Superior temporal gyrus (tissue), 1 donor: ENCODE measurements at regions not wholly inside any gene's neighbourhood (a gene's known extent, or its start where the extent isn't known, plus 50 kb on each side); places are given as distances from the start of the nearest gene placed in this dataset.
"Not testable (repeated sequence)": the region's sequence is repeated elsewhere in the genome, so short reads cannot be mapped to it uniquely, and the experiment has no call there.

Experiments
- DNase-seq: peaks from one replicate; pipeline ENCODE4 v3.0.0-alpha.2; 2016; ENCODE audit errors: extremely low spot score

DNA sequence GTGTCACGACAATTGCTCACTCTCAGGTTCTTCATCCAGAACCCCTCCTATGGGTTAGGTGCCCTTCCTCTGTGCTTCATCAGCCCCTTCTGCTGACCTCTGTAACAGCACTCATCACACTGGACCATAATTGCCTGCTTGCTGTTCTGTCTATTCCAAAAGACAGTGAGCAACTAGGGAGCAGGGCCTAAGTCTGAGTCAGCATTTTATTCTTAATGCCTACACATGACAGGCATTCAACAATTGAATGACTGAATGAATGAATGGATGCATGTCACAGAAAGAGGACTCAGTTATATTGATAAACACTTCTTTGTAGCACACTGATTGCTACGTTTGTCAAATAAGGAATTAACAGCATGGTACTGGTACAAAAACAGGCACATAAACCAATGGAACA, 317.0 kb downstream of the ZIC3 start:
- no peak for DNase-seq

DNA sequence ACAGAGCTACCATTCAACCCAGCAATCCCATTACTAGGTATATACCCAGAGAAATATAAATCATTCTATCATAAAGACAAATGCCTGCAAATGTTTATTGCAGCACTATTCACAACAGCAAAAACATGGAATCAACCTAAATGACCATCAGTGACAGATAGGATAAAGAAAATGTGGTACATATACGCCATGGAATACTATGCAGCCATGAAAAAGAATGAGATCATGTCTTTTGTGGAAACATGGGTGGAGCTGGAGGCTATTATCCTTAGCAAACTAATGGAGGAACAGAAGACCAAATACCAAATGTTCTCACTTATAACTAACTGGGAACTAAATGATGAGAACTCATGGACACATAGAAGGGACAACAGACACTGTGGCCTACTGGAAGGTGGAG, 318.9 kb downstream of the ZIC3 start:
- DNase-seq, result not testable (repeated sequence)

DNA sequence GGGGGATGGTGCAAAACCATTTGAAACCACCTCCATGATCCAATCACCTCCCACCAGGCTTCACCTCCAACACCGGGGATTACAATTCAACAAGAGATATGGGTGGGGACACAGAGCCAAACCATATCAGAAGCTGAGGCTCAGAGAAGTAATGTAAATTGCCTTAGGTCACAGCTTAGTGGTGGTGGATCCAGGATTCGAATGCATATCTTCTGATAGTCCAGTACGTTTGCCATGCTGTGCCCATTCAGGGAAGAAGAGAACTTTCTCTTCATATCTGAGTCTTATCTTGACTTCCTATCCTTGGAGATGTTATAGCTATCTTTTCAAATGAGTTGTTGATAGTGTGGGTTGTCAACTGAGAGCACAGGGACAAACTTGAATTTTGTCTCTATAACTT, 325.5 kb downstream of the ZIC3 start:
- DNase-seq, result no peak

DNA sequence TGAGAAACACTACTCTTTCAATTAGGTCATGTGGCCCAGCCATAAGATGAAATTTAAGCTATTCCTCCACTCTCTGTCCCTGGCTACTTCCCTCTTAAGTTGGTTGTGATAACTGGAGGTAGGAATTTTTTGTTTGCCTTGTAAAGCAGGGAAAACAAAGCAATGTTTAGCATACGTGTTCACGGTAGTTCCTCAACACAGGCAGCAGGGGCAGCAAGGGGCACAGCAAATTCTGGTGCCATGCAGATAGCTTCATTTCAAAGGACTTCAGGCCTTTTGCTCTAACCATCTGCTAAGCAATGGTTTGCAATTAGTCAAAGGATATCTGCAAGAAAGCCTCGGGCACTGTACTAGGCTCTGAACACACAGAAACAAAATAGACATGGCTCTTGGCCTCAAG, 330.2 kb downstream of the ZIC3 start:
- DNase-seq, result no peak

DNA sequence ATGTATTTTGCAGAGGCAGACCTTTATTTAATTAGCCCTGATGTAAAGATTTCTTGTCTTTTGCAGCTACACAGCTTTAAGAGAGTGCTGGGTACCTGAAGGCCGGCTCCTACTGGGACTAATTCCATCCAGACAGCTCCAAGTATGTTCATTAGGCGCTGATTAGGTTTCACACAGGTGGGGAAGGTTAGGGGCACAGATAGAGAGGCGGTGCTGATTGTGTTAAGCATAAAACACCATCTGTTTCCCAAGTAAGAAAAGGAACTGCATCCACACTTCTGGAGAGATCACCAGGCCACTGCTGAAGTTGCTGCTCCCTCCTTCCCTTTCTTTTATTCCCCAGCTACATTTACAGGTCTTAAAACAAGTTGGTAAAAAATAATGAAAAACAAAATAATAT, 349.5 kb downstream of the ZIC3 start:
- no peak for DNase-seq

DNA sequence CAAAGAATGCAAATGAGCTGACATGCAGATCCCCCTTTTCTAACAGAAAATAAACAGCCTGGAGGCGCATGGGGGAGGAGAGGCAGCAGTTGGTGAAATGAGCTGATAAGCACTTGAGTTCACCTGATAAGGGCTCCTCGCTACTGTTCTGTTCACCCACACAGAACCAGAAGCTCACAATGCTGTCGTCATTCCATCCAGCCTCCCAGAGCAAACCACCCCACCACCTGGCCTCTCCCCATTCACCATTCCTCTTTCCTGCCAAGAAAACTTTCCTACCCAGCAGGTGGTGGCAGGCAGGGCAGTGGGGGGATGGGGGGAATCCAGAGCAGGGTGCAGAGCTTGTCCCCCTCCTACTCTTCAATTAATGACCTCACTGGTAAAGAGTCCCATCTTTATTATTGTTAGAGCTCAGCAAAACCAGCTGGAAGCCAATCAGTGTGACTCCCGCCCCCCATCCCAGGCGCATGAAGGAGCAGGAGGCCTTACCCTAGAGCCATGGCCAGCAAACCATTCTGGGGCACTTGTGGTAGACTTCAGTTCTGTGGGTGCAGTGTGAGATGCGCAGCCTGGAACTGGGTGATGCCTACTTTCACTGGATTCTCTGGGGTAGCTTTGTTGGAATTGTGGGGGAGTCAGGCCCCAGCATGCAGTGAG, 350.3 kb downstream of the ZIC3 start:
- no peak for DNase-seq

DNA sequence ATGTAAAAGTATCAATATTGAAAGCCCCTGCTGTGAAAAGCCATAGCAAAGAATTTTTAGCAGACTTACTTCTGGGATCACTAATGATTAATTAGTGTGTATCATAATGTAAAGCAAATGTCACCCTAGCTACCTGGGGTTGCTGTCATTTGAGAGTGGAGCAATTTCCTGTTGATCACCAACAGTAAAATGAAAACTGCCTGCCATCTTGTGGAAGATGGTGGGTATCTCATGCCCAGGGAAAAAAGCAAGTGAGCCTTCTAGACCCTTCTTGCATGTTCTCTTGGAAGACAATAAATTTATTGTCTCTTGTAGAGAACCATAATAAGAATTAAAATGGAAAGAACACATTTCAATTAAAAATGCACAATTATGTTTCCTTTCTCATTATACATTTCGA, 360.2 kb downstream of the ZIC3 start:
- peak; percentile 18 for DNase-seq

DNA sequence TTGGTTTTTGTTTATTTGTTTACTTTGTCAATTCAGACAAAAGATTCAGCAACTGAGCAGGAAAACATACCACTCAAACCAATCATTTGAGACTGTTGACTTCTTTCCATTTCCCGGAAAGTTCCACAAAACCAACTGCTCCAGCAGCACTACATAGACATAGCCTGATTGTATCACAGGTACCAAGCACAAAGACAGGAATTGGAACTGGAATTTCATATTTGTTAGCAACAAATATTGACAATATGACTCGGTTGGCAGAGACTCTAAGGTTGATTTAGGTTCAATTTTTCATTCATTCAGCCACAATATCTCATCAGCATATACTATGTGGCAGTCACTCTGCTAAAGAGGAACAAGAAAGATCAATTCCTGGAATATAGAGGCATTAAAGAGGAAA, 364.0 kb downstream of the ZIC3 start:
- DNase-seq, result no peak

DNA sequence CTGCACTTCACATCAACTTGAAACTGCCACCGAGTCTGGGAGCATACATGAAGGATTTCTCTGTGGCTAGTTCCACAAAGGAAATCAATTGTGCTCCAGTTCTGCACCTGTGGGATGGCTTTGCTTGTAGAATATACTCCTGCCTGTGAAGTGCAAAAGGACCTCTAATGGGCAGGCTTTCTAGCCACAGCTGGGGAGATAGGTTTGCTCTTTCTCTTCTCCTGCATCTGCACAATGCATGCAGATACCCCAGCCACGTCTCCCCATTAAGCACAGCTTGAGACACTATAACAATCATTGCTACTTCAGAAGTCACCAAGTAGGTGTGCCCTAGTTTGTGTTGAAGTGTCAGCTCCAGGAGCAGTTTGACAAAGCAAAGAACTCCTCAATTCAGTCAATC, 364.6 kb downstream of the ZIC3 start:
- no peak for DNase-seq

DNA sequence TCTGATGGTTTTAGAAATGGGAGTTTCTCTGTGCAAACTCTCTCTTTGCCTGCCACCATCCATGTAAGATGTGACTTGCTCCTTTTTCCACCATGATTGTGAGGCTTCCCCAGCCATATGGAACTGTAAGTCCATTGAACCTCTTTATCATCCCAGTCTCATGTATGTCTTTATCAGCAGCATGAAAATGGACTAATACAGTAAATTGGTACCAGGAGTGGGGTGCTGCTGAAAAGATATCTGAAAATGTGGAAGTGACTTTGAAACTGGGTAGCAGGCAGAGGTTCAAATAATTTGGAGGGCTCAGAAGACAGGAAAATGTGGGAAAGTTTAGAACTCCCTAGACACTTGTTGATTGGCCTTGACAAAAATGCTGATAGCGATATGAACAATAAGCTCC, 368.3 kb downstream of the ZIC3 start:
- DNase-seq, result not testable (repeated sequence)

DNA sequence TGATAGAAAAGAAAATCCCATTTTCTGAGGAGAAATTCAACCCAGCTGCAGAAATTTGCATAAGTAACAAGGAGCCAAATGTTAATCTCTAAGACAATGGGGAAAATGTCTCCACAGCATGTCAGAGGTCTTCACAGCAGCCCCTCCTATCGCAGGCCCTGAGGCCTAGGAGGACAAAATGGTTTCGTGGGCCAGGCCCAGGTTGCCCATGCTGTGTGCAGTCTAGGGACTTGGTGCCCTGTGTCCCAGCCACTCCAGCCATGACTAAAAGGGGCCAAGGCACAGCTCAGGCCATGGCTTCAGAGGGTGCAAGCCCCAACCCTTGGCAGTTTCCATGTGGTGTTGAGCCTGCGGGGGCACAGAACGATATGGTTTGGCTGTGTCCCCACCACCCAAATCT, 369.0 kb downstream of the ZIC3 start:
- not testable (repeated sequence) for DNase-seq

DNA sequence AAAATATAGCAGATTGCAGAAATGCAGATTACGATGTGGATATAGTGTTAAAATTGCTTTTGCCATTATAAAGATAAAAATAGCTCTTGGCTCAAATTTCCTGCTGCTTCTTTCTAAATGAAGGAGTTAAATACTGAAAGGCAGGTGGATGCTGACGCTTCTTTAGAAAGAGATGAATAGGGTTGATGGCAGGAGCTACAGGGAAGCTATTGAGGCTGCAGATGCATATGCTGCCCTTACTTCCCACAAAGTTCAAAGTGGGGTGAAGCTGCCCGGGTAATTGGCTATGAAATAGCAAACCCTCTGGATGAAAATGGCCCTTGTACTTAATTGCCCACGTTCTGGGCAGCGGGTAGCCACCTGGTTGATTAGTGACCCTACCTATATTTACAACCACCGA, 379.5 kb downstream of the ZIC3 start:
- DNase-seq, result no peak

DNA sequence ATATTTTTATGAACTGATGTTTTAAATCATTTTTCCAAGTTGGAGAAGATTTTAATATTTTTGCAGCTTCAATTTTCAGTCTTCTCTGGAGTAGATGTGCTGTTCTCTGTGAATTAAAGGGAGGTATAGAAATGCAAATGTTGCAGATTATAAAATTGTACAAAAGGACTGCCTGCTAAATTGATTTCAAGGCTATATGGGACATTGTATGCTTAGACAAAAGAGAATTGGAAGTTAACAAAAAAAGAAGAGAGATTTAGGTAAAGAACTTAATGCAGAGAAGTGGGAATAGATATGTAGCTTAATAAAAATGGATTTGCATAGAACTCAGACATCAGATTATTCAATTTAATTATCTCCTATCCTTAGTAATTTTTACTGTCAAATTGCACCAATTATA, 403.3 kb downstream of the ZIC3 start:
- DNase-seq, result no peak

DNA sequence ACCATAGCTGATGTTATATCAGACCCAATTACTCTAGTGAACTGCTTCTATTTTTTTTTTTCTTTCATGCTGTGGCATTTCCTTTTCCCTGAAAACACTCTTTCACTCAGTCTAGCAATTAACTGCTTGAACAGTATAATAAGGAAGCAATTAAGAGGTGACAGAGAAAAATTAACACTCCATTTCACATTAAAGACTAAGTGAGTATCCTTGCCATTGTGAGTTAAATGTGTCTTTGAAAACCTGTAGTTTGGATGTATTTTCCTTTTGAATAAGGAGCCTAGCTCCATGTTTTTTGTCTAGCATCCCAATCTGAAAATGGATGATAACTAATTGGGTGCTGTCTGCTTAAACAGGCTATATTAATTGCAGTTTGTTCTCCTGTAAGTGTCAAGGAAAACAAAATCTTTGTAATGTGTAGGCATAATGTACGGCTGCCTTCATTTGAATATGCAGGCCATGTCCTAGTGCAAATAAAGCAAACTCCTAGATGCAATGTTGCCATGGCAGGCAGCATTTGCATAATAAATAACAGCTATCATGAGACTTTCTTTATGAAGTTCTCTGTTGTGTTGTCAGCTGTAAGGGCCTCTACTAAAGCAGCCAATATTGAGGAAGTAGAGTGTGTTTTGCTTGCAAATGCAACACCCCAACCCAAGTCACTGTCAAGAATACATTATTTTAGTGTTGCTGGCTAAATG, 416.7 kb downstream of the ZIC3 start:
- no peak for DNase-seq

DNA sequence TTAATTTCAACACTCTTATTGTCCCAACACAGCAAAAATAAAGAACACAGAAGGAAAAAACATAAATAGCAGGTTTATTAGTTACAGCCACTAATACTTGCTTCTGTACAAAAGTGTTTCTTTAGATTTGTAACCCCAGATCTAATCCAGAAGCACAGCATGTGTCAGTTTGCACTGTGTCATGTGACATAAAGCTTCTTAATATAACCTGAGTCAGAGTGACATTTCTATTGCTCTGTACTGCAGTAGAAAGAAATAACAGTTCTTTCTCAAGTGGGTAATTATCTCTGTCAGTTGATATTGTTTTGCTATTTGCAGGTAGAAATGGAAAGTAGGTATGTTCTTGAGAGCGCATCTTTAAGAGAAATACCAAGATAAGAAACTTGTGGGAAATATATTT, 422.5 kb downstream of the ZIC3 start:
- DNase-seq, result no peak

DNA sequence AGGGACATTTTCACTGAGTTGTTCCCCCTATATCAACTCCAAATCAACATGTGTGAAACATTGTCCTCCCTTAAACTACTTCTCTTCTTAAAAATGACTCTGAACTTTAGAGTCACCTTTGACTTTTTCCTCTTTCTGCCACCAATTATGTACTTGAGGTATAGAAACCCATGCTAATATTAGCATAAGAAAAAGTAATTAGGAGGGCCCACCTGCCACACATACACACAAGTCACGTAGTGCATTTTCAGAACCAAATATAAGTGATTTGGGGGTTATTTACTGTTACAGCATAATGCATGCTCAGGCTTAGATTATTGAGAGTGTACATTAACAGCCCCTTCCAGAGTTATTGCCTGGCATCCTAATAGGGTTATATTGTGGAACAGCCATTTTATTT, 432.7 kb downstream of the ZIC3 start:
- no peak for DNase-seq

DNA sequence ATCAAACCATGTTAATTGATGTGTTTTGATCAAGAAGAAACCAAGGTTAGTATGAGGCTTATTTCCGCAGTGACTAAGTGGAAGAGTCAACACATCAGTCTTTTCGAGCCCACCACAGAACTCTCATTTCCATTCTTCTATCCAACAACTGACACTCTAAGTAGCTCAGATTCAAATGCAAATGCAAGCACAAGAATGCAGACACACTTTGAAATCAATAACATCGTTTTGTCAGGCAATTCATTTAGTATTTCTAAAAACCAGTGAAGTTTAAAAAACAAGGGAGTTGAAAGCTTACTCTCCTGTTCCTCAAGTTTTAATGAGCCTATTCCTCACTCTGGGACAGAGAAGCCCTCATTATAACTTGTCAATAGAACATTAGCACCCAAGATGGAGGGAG, 433.1 kb downstream of the ZIC3 start:
- DNase-seq, result no peak

DNA sequence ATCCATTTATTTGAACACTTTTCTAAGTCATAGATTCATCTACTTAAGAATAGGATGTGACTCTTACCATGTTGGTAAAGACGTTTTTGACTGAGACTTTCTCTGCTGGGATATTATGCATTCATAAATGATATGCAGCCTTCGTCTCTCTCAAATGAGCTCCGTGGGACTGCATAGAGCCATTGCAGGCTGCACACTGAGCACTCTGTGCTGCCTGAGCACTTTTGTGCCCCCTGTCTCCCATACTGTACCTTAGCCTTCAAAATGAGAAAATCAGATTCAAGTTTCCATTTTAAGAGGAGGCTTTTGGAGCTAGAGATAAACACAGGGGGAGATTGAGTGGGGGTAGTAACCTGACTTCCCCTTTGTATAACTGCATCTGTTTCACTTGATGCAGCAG, 433.6 kb downstream of the ZIC3 start:
- no peak for DNase-seq

DNA sequence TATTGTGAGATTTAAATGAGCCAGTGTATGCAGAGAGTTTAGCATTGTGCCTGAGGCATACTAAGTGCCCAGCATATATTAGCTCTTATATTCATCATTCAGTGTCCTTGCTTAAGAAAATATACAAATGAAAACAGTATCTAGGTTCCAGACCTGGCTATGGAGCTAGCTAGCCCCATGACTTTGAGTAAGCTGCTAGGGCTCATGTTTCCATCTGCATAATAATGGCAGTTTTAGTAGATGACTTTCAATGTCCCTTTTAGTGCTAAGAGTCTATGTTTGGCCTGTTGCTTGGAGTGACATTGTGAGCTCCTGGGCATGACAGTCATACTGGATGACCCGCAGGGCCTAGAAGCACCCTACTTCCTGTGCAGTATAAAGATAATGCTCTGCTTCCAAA, 435.3 kb downstream of the ZIC3 start:
- DNase-seq, result no peak

DNA sequence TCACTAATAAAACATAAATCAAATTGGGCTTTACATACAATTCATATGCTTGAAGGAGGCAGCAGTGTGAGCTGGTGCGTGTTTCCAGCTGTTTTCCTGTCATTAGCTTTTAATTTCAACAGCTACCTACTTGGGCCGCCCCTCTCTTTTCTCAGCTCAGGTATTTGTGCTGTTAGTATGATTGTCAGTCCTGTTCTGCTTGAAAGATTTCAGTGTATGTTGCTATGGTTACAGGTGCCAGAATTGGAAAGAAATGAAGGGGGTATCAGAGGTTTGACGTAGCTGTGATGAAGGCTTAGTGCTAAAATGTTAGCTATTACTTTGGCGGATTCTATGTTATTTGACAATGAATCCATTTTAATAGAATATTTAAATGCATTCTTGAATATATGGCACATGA, 440.3 kb downstream of the ZIC3 start:
- DNase-seq, result no peak

DNA sequence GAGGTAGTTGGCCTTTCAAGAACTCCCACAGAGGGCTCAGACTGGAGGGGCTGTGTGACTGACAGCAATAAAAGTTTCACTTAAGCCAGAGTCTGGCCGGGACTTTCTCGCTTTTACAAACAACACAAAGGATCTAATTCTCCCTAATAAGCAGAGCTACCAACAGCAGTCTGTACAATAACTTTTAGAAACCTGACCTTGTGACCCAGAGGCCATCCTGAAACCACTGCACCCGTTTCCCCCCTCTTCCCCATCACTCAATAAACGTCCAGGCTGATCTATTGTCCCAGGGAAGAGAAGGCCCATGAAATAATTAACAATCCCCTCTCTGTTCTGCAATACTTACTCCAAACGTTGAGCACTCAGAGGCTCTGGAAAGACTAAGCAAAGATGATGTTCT, 442.4 kb downstream of the ZIC3 start:
- DNase-seq, result no peak

DNA sequence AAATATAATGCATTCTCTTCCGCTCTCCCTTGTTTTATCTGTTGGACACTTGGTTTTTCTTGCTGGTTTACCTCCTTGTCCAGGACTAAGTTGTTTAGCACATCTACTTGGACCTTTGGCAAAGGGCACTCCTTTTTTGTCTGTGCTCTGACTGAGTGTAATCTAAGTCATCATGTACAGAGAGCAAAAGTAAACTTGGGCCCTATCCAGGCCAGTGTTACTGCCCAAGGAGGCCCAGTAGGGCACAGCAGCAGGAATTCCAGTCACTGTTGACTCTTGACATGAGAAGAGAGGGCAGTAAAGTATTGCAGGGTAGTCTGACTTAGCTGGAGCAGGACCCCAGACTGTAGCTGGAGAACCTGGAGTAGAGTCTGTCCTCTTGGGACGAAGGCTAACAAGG, 445.5 kb downstream of the ZIC3 start:
- no peak for DNase-seq

DNA sequence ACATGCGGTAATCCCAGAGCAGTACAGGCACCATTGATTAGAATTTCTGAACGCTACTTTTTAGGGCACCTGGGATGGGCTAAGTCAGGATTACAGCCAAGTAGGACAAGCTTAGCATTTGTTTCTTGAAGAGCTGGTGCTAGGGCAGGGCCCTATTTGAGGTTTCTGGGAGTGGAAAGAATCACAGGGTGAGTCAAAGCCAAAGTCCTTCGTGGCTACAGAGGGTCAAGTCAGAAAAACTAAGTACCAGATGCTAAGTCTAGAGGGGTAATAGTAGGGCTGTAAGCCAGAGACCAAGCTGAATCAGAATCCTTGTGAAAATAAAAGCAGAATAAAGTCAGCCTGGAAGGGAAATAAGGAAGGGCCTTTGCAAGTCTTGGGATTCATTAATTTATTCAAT, 448.6 kb downstream of the ZIC3 start:
- no peak for DNase-seq
